SU-DHL-6 (cell line): ENCODE measurements at regions not wholly inside any gene's neighbourhood (a gene's known extent, or its start where the extent isn't known, plus 50 kb on each side); places are given as distances from the start of the nearest gene placed in this dataset.

Source experiments
- CTCF ChIP-seq: fragments of 200-600 bp; sonication (generic); IDR thresholded peaks from one replicate; pipeline ENCODE4 v1.5.1; 2017; ENCODE audit warnings: antibody characterized with exemption, mild to moderate bottlenecking, low read length, moderate library complexity; ENCODE audit not compliant: insufficient read depth, poor library complexity, severe bottlenecking
- EZH2phosphoT487 ChIP-seq: fragments of 200-600 bp; sonication (generic), shearing (Covaris generic); conservative IDR thresholded peaks from 2 replicates; pipeline ENCODE4 v1.6.1; 2018; ENCODE audit warnings: mild to moderate bottlenecking, antibody characterized with exemption, low read length, moderate library complexity, mixed read lengths

DNA sequence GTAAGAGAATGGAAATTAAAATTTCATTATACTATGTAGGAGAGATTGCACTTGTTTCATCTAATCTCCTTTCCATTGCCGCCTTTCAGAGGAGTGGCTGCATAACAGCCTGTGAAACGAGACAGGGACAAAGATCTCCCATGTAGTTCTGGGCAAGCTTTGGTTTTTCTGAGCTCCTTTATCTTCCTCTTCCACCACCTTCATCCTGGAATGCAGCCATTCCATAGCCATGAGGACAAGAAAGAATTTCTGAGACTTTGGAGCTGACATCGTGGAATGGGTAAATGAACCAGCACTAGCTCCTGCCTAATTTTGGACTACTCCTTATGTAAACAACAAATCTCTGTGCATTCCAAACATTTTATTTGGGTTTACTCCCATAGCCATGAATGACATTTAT, 1587.3 kb upstream of the TENM3 start:
- TF ChIP-seq CTCF = no peak
- no peak for TF ChIP-seq EZH2phosphoT487
